ENCODE measurements at regions not wholly inside any gene's neighbourhood (a gene's known extent, or its start where the extent isn't known, plus 50 kb on each side); places are given as distances from the start of the nearest gene placed in this dataset.

DNA sequence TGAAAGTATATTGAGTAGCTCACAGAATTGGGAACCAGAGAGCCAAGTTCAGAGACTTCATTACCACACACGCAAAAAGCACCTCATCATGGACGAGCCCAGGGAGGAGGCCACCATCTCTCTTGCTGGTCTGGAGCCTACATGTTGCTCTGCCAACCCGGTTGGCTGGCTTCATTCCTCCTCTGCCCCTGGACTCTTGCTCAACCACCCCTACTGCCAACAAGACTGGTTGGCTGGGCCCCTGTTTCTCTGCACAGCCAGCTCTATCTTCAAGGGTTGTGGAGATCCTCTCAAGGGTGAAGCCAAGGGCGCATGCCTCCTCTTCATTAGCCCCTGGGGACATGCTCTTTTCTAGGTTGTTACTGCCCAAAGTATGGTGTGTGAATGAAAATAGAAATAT lies 142.7 kb downstream of the JCAD start:
- Mint-ChIP-seq H3K27ac (ENCODE audit: unreplicated experiment) (no peak overlapping the region), H3K36me3 (ENCODE audit: unreplicated experiment) (no peaks in the 10 kb centered on the region), H3K4me1 (ENCODE audit: unreplicated experiment) (peaks cover 18% of the 10 kb centered on the region), H3K4me3 (ENCODE audit: unreplicated experiment) (no peak overlapping the region), H3K27me3 (ENCODE audit: unreplicated experiment) (peaks cover 11% of the 10 kb centered on the region), H3K9me3 (ENCODE audit: unreplicated experiment) (no peaks in the 10 kb centered on the region)
- no peak for DNase-seq (ENCODE audit: extremely low spot score, unreplicated experiment)
- TF ChIP-seq, protein P1, sequence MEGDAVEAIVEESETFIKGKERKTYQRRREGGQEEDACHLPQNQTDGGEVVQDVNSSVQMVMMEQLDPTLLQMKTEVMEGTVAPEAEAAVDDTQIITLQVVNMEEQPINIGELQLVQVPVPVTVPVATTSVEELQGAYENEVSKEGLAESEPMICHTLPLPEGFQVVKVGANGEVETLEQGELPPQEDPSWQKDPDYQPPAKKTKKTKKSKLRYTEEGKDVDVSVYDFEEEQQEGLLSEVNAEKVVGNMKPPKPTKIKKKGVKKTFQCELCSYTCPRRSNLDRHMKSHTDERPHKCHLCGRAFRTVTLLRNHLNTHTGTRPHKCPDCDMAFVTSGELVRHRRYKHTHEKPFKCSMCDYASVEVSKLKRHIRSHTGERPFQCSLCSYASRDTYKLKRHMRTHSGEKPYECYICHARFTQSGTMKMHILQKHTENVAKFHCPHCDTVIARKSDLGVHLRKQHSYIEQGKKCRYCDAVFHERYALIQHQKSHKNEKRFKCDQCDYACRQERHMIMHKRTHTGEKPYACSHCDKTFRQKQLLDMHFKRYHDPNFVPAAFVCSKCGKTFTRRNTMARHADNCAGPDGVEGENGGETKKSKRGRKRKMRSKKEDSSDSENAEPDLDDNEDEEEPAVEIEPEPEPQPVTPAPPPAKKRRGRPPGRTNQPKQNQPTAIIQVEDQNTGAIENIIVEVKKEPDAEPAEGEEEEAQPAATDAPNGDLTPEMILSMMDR (IDR thresholded peaks at IDR 0.05): no peak

DNA sequence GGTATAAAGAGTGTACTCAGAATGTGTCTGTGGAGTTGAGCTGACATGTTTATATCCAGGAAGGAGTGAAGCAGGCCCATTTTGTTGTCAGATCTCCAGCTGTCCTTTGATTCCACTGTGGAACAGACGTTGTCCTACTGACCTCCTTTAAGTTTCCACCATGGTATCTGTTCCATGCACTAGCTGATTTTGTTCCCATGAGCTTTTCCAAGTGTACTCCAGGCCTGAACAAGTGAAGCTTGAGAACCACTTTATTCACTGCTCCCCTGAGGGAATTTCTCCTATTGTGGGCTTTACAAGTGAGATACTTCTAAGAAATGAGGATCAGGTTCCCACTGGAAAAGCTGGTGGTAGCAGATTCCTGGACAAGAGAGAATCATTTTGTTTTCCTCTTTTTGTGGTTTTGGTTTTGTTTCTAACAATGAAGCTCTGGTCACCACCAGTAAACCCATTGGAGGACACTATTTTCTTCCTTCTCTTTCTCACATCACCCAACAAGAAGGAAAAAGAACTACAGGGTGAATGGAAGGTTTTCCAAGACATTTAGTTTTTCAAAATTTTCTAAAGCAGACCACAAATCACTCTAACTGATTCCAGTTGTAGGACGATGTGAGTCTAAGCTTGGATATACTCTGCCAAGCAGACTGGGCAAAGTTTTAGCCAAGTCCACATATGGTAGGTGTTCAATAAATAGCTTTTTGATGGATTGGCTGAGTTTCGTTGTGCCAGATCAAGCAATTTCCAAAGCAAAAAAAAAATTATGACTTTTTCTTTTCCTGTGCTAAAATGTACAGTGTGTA lies 144.2 kb downstream of the JCAD start:
- H3K27me3 Mint-ChIP-seq (ENCODE audit: unreplicated experiment): peaks cover 11% of the 10 kb centered on the region
- H3K36me3 Mint-ChIP-seq (ENCODE audit: unreplicated experiment): no peaks in the 10 kb centered on the region
- no peaks in the 10 kb centered on the region for H3K9me3 Mint-ChIP-seq (ENCODE audit: unreplicated experiment)

DNA sequence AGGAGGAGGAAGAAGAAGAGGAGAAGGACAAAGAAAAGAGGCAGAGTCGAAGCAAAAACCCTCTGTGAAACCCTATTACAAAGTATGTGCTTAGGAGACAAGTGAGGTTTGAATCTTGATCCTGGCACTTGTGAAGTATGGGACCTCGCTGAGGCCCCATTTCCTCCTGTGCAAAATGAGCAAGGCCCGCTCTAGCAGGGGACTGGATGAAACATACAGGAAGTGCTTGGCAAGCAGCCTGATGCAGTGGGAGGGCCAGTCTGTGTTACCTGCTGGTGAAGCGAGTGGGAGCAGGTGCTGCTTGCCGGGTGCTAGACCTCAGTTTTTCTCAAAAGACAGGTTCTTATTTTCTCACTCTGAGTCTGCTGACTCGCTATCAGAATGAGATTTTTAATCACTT lies 150.4 kb downstream of the JCAD start:
- Mint-ChIP-seq H3K4me3 (ENCODE audit: unreplicated experiment) (no peak overlapping the region), H3K9me3 (ENCODE audit: unreplicated experiment) (no peaks in the 10 kb centered on the region), H3K36me3 (ENCODE audit: unreplicated experiment) (no peaks in the 10 kb centered on the region), H3K27ac (ENCODE audit: unreplicated experiment) (no peak overlapping the region), H3K4me1 (ENCODE audit: unreplicated experiment) (peaks cover 3% of the 10 kb centered on the region), H3K27me3 (ENCODE audit: unreplicated experiment) (peaks cover 12% of the 10 kb centered on the region)
- no peak for DNase-seq (ENCODE audit: extremely low spot score, unreplicated experiment)
- TF ChIP-seq, protein P1 (IDR thresholded peaks at IDR 0.05): no peak

More for the DNA sequence above, 144.2 kb downstream of the JCAD start:
- DNase-seq (ENCODE audit: extremely low spot score, unreplicated experiment): no peak
- no peak overlapping the region for H3K4me3 Mint-ChIP-seq (ENCODE audit: unreplicated experiment)
- TF ChIP-seq, protein P1 (IDR thresholded peaks at IDR 0.05): no peak
- H3K27ac Mint-ChIP-seq (ENCODE audit: unreplicated experiment): peak overlapping the region; percentile 73
- peaks cover 12% of the 10 kb centered on the region for H3K4me1 Mint-ChIP-seq (ENCODE audit: unreplicated experiment)

DNA sequence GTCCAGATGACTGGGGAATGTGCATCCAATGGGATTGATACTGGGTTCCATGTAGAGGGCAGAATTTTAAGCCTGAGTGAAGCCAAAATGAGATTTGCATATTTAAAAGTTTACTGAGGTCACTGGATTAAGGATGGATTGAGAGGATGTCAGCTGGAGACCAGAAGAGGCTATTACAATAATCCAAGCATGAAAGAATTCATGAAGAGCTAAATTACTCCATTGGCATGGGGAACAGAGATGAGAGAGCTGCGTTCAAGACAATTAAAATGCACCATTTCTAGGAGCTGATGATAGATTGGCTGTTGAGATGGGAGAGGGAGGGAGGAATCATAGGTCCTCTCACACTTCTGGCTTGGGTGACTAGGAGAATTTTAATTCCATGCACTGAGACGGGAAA lies 158.5 kb downstream of the JCAD start:
- Mint-ChIP-seq H3K27me3 (ENCODE audit: unreplicated experiment) (peaks cover 2% of the 10 kb centered on the region), H3K4me3 (ENCODE audit: unreplicated experiment) (no peak overlapping the region), H3K36me3 (ENCODE audit: unreplicated experiment) (peaks cover 2% of the 10 kb centered on the region), H3K27ac (ENCODE audit: unreplicated experiment) (no peak overlapping the region), H3K4me1 (ENCODE audit: unreplicated experiment) (peaks cover 30% of the 10 kb centered on the region), H3K9me3 (ENCODE audit: unreplicated experiment) (peaks cover 4% of the 10 kb centered on the region)
- DNase-seq (ENCODE audit: extremely low spot score, unreplicated experiment): no peak
- TF ChIP-seq, protein P1 (IDR thresholded peaks at IDR 0.05): no peak

DNA sequence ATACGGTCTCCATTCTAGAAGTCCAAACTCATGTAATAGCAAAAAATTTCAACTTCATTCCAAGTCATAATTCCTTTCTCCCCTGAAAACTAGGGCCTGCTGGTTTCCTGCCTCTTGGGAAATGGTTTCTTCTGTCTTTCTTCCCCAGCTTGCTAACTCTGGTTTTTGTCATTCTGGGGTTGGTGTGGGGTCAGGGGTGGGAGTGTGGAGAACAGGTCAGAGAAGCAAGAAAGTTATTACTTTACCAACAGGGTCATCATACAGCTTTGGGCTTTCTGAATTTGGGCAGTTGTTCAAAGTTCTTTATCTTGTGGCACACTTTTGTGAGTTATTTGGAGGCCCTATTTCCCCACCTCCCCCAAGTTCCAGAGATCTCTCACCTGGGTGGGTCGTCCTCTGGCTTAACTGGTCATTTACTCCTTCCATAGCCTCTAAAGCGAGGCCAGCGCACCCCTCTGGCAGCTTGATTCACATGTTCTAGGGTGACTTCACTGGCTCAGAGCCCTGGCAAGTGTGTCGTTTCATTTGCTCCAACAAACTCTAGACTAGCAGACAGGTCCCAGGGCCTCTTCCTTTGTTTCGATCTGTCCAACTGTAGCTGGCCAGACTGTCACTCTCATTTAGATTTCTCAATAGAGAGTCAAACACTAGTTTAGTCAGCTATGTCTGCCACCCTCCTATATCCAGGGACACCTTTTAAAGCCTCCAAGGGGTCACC lies 161.2 kb downstream of the JCAD start:
- Mint-ChIP-seq H3K4me1 (ENCODE audit: unreplicated experiment) (peaks cover 49% of the 10 kb centered on the region), H3K27ac (ENCODE audit: unreplicated experiment) (peak overlapping the region; percentile 44)
- TF ChIP-seq, protein P1 (IDR thresholded peaks at IDR 0.05): no peak

More for the DNA sequence above, 161.2 kb downstream of the JCAD start:
- Mint-ChIP-seq H3K36me3 (ENCODE audit: unreplicated experiment) (peaks cover 9% of the 10 kb centered on the region), H3K4me3 (ENCODE audit: unreplicated experiment) (no peak overlapping the region), H3K9me3 (ENCODE audit: unreplicated experiment) (peaks cover 17% of the 10 kb centered on the region), H3K27me3 (ENCODE audit: unreplicated experiment) (no peaks in the 10 kb centered on the region)
- DNase-seq (ENCODE audit: extremely low spot score, unreplicated experiment): no peak
